HCT116 (cell line): ENCODE measurements at regions not wholly inside any gene's neighbourhood (a gene's known extent, or its start where the extent isn't known, plus 50 kb on each side); places are given as distances from the start of the nearest gene placed in this dataset.

Experiments
- ATAC-seq: fragments of 200-7000 bp; cut with Tn5 transposase; 2 replicates; pipeline ENCODE4 v1.9.1; 2020; ENCODE audit warnings: mild to moderate bottlenecking, moderate library complexity
- BruUV-seq: library from RNA; stranded (reverse); fragments of 400-500 nt; replicated peaks from 2 replicates; lab custom pipeline; 2021; lab: Mats Ljungman, UMichigan
- CTCF ChIA-PET: fragments of 300-600 bp; sonication (Branson Sonifier 250); formaldehyde crosslinking; loops from one replicate; lab custom pipeline; 2021; ENCODE audit warnings: antibody characterized with exemption; lab: Charles Lee
- POLR2A ChIA-PET: fragments of 300-600, 350-600 bp; sonication (Branson Sonifier 250); formaldehyde crosslinking; loops from one replicate; lab custom pipeline; 2021; ENCODE audit warnings: antibody characterized with exemption; lab: Charles Lee
- RAD21 ChIA-PET, 2 experiments: fragments of 300-600 bp; sonication (Branson Sonifier 250); formaldehyde crosslinking; loops; one replicate each; lab custom pipeline; 2023; ENCODE audit warnings: low total read pairs in 2 of 2; ENCODE audit not compliant: uncharacterized antibody in 2 of 2, unreplicated experiment in 2 of 2, low non-redundant PET in 1 of 2; lab: Charles Lee
- DNase-seq: peaks from one replicate; pipeline ENCODE4 v3.0.0-alpha.2; 2010; ENCODE audit warnings: low read depth, low spot score
- H2AFZ ChIP-seq: fragments of 200-600 bp; shearing (Covaris generic), sonication (generic); 2 replicates; pipeline ENCODE4 v1.6.1; 2017; ENCODE audit warnings: low read depth, mixed run types, mixed read lengths, antibody characterized with exemption, low read length; ENCODE audit not compliant: poor library complexity, severe bottlenecking
- H3K27ac ChIP-seq: 2 replicates; pipeline ENCODE4 v1.5.1; 2012; ENCODE audit warnings: low read depth, low read length
- H3K27me3 ChIP-seq: fragments of 200-600 bp; sonication (generic); 2 replicates; pipeline ENCODE4 v1.6.1; 2016; ENCODE audit warnings: mixed run types, low read length, mixed read lengths; ENCODE audit not compliant: insufficient read depth
- H3K36me3 ChIP-seq, 2 experiments: fragments of 200-500 bp in 1 of 2; fragments of 200-600 bp in 1 of 2; sonication (Bioruptor generic) in 1 of 2; sonication (generic) in 1 of 2; 2 replicates each; pipeline versions ENCODE4 v1.5.1 to v1.6.1; 2014 to 2016; ENCODE audit warnings: low read length in 2 of 2, inconsistent platforms in 1 of 2, mixed read lengths in 1 of 2, mixed run types in 1 of 2; ENCODE audit not compliant: insufficient read depth in 2 of 2, control insufficient read depth in 1 of 2
- H3K4me1 ChIP-seq, 2 experiments: fragments of 200-600 bp in 1 of 2; sonication (generic) in 1 of 2; 2 replicates each; pipeline versions ENCODE4 v1.5.1 to v1.6.1; 2012 to 2017; ENCODE audit warnings: low read length in 2 of 2, inconsistent platforms in 1 of 2, mild to moderate bottlenecking in 1 of 2, mixed read lengths in 1 of 2, mixed run types in 1 of 2, moderate library complexity in 1 of 2; ENCODE audit not compliant: insufficient read depth in 2 of 2, control insufficient read depth in 1 of 2
- H3K4me2 ChIP-seq: fragments of 200-600 bp; sonication (generic); 2 replicates; pipeline ENCODE4 v1.6.1; 2017; ENCODE audit warnings: mixed run types, low read length, mixed read lengths
- H3K4me3 ChIP-seq, 2 experiments: fragments of 200-600 bp in 1 of 2; sonication (generic) in 1 of 2; replicated peaks in 1 of 2; 2 replicates each; pipeline ENCODE4 v1.5.1; 2011 to 2016; ENCODE audit warnings: low read length in 2 of 2, control low read depth in 1 of 2, low read depth in 1 of 2, mild to moderate bottlenecking in 1 of 2, mixed read lengths in 1 of 2, mixed run types in 1 of 2
- H3K79me2 ChIP-seq: fragments of 200-600 bp; sonication (generic); 2 replicates; pipeline ENCODE4 v1.6.1; 2017; ENCODE audit warnings: mild to moderate bottlenecking, mixed run types, low read length, moderate library complexity, mixed read lengths; ENCODE audit not compliant: insufficient read depth
- H3K9ac ChIP-seq: fragments of 200-600 bp; sonication (generic); 2 replicates; pipeline ENCODE4 v1.6.1; 2016; ENCODE audit warnings: low read length, mixed read lengths
- H3K9me2 ChIP-seq: fragments of 200-600 bp; sonication (generic), shearing (Covaris generic); 2 replicates; pipeline ENCODE4 v1.6.1; 2017; ENCODE audit warnings: mixed run types, mild to moderate bottlenecking, moderate library complexity; ENCODE audit not compliant: insufficient read depth
- H3K9me3 ChIP-seq, 2 experiments: fragments of 200-500 bp in 1 of 2; fragments of 200-600 bp in 1 of 2; sonication (Bioruptor generic) in 1 of 2; sonication (generic) in 1 of 2; 2 replicates each; pipeline ENCODE4 v1.6.1; 2014 to 2017; ENCODE audit warnings: low read length in 2 of 2, mixed read lengths in 2 of 2, inconsistent platforms in 1 of 2, low read depth in 1 of 2, mild to moderate bottlenecking in 1 of 2, mixed run types in 1 of 2, moderate library complexity in 1 of 2; ENCODE audit not compliant: control insufficient read depth in 1 of 2, insufficient read depth in 1 of 2
- H4K20me1 ChIP-seq: fragments of 200-600 bp; sonication (generic), shearing (Covaris generic); 2 replicates; pipeline ENCODE4 v1.6.1; 2017; ENCODE audit warnings: mixed run types, mild to moderate bottlenecking, moderate library complexity; ENCODE audit not compliant: insufficient read depth
- ATF3 ChIP-seq: IDR thresholded peaks from 2 replicates; pipeline ENCODE4 v1.6.1; 2012
- EGR1 ChIP-seq: IDR thresholded peaks from 2 replicates; pipeline ENCODE4 v1.6.1; 2012; ENCODE audit warnings: low read depth
- ELF1 ChIP-seq: IDR thresholded peaks from 2 replicates; pipeline ENCODE4 v1.6.1; 2012; ENCODE audit warnings: low read depth, borderline replicate concordance
- EZH2phosphoT487 ChIP-seq: fragments of 200-600 bp; IDR thresholded peaks from 2 replicates; pipeline ENCODE4 v1.6.1; 2018; ENCODE audit warnings: antibody characterized with exemption, borderline replicate concordance
- POLR2AphosphoS5 ChIP-seq: IDR thresholded peaks from 2 replicates; pipeline ENCODE4 v1.6.1; 2011; ENCODE audit warnings: mild to moderate bottlenecking, low read depth, low read length, moderate library complexity
- RAD21 ChIP-seq: IDR thresholded peaks from 2 replicates; pipeline ENCODE4 v1.6.1; 2012; ENCODE audit warnings: low read depth, mild to moderate bottlenecking
- SP1 ChIP-seq: IDR thresholded peaks from 2 replicates; pipeline ENCODE4 v1.6.1; 2012; ENCODE audit warnings: low read depth
- ZBTB33 ChIP-seq: IDR thresholded peaks from 2 replicates; pipeline ENCODE4 v1.6.1; 2011; ENCODE audit warnings: mild to moderate bottlenecking, low read length, moderate library complexity; ENCODE audit not compliant: insufficient replicate concordance; ENCODE audit errors: extremely low read depth
- intact Hi-C: fragments of 100-400 bp; cut with micrococcal nuclease; formaldehyde crosslinking; loops from 2 replicates; pipeline ENCODE4 v1.10.0; 2022
- TF ChIP-seq, protein P1 (sequence below): IDR thresholded peaks from 2 replicates; pipeline ENCODE4 v1.6.1; 2012
- TF ChIP-seq, protein P2 (sequence below): IDR thresholded peaks from 2 replicates; pipeline ENCODE4 v1.6.1; 2012; ENCODE audit warnings: low read depth

DNA sequence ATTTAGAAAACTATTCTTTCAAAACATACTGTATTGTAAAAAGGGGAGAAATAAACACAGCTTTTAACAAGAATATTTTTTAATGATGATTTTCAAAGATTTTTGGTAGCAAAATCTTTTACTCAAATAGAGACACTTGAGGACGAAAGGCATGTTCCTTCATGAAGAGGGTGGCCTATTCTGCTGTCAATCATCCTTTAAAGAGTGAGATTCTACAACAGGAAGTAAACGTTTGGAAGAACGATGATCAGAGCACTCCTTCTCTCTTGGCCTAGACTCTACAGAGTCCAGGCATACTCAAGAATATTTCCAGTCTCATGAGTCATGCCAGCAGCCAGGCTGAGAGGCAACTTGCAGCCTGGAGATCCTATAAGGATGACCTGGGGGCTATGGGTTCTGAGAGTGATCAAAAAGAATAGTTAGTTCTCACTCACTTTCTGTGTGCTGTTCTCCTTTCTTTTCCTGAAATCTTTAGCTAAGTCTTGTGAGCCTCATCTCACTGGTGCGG is 62.4 kb upstream of the TCF4 start:
- no peak overlapping the region for H3K4me3 ChIP-seq
- H3K9me3 ChIP-seq = peaks cover 11 to 32% of the 10 kb centered on the region in 2 experiments; a peak in 3 of 4 replicates
- H3K9me2 ChIP-seq = no peaks in the 10 kb centered on the region
- no peak overlapping the region for H3K4me2 ChIP-seq
- POLR2A ChIA-PET = no interaction called here
- H3K27ac ChIP-seq = no peak overlapping the region
- no peak overlapping the region for H3K9ac ChIP-seq
- RAD21 ChIA-PET = no interaction called here
- H3K4me1 ChIP-seq = no peaks in the 10 kb centered on the region
- H2AFZ ChIP-seq = no peak overlapping the region
- ATAC-seq (no peak), DNase-seq (no peak)
- intact Hi-C loops = no loop called here
- BruUV-seq = no TSS peak
- no peaks in the 10 kb centered on the region for H3K79me2 ChIP-seq
- H4K20me1 ChIP-seq = no peaks in the 10 kb centered on the region
- H3K27me3 ChIP-seq = no peaks in the 10 kb centered on the region
- H3K36me3 ChIP-seq = no peaks in the 10 kb centered on the region
- CTCF ChIA-PET = no interaction called here
- TF ChIP-seq ATF3 = no peak
- no peak for TF ChIP-seq POLR2AphosphoS5
- TF ChIP-seq, protein P1, sequence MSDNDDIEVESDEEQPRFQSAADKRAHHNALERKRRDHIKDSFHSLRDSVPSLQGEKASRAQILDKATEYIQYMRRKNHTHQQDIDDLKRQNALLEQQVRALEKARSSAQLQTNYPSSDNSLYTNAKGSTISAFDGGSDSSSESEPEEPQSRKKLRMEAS = no peak
- no peak for TF ChIP-seq ZBTB33
- no peak for TF ChIP-seq EZH2phosphoT487
- no peak for TF ChIP-seq EGR1
- TF ChIP-seq SP1 = no peak
- TF ChIP-seq, protein P2, sequence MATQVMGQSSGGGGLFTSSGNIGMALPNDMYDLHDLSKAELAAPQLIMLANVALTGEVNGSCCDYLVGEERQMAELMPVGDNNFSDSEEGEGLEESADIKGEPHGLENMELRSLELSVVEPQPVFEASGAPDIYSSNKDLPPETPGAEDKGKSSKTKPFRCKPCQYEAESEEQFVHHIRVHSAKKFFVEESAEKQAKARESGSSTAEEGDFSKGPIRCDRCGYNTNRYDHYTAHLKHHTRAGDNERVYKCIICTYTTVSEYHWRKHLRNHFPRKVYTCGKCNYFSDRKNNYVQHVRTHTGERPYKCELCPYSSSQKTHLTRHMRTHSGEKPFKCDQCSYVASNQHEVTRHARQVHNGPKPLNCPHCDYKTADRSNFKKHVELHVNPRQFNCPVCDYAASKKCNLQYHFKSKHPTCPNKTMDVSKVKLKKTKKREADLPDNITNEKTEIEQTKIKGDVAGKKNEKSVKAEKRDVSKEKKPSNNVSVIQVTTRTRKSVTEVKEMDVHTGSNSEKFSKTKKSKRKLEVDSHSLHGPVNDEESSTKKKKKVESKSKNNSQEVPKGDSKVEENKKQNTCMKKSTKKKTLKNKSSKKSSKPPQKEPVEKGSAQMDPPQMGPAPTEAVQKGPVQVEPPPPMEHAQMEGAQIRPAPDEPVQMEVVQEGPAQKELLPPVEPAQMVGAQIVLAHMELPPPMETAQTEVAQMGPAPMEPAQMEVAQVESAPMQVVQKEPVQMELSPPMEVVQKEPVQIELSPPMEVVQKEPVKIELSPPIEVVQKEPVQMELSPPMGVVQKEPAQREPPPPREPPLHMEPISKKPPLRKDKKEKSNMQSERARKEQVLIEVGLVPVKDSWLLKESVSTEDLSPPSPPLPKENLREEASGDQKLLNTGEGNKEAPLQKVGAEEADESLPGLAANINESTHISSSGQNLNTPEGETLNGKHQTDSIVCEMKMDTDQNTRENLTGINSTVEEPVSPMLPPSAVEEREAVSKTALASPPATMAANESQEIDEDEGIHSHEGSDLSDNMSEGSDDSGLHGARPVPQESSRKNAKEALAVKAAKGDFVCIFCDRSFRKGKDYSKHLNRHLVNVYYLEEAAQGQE = no peak
- no peak for TF ChIP-seq RAD21
- TF ChIP-seq ELF1 = no peak
